Left hindlimb (tissue), 1 donor: ENCODE measurements at regions not wholly inside any gene's neighbourhood (a gene's known extent, or its start where the extent isn't known, plus 50 kb on each side); places are given as distances from the start of the nearest gene placed in this dataset.

Experiments
- DNase-seq: peaks from one replicate; pipeline ENCODE4 v3.0.0-alpha.2; 2018

- no peak for DNase-seq
These were observed 255.6 kb downstream of the PREX1 start for GRCh38 chr20:48571949-48572847.

- no peak for DNase-seq
These were observed 258.1 kb downstream of the PREX1 start for GRCh38 chr20:48569679-48570078.

GRCh38 chr20:48568520-48568919 is 259.3 kb downstream of the PREX1 start:
- no peak for DNase-seq

DNA sequence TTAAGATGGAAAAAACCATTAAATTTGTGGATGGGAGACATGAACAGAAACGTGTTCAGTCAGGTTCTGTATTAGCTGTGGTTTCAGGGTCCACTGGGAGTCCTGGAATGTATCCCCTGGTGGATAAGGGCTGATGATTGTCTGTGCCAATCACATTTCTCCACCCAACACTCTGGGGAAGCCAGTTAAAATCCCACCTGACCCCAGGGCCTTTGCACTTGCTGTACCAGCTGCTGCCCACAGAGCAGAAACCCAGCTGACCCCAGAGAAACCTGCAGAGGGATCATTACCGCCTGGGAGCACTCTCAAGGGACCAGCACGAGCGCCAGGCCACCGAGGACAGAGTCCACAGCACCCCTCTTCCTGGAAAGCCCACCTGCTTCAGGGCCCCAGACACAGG is 260.7 kb downstream of the PREX1 start:
- DNase-seq, result no peak

- DNase-seq, result no peak
These were observed 262.7 kb downstream of the PREX1 start for GRCh38 chr20:48564982-48565539.

GRCh38 chr20:48563191-48563870 is 264.5 kb downstream of the PREX1 start:
- DNase-seq, result no peak

DNA sequence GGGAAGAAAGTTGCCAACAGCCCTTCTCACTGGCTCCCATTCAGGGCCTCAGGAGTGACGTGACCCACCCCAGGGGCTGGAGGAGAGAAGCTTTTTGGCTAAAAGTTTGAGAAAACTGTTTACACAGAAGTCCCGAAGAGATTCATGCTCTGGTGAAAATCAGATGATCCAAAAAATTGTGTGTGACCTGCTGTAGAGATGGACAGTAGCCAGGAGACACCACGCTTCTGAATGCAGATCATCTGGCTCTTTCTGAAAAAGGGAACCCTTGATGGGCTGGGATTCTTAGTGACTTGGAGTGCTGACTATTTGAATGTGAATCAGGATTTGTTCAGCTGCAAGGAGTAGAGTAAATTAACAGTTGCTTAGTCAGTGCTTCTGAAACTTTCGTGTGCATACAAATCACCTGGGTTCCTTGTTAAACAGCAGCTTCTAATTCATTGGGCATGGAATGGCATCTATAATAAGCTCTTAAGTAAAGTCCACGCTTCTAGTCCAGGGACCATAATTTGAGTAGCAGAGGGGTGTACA is 265.1 kb downstream of the PREX1 start:
- DNase-seq, result no peak

GRCh38 chr20:48558906-48559305 is 268.9 kb downstream of the PREX1 start:
- DNase-seq, result no peak

- DNase-seq, result no peak
These were observed 270.4 kb downstream of the PREX1 start for GRCh38 chr20:48557380-48557779.

DNA sequence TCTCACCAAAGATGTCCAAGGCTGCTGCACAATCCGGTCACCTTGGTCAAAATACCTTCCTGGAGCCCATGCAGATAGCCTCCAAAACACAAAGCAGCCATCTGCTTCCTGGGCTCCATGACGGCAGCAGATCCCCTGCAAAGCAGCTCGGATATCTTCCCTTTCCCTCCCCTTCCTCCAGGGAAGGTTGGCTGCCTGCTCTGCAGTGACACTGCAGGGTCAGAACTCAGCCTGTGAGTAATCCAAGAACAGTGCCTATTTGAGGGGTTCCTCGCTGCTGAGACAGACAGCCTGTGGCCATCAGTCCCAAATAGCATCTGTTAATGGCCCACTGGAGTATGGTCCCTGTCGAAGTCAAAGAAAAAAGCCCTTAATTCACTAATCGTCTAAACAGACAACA is 270.8 kb downstream of the PREX1 start:
- DNase-seq, result no peak

GRCh38 chr20:48552550-48552949 is 275.2 kb downstream of the PREX1 start:
- no peak for DNase-seq

- no peak for DNase-seq
These were observed 277.0 kb downstream of the PREX1 start for GRCh38 chr20:48550814-48551213.

DNA sequence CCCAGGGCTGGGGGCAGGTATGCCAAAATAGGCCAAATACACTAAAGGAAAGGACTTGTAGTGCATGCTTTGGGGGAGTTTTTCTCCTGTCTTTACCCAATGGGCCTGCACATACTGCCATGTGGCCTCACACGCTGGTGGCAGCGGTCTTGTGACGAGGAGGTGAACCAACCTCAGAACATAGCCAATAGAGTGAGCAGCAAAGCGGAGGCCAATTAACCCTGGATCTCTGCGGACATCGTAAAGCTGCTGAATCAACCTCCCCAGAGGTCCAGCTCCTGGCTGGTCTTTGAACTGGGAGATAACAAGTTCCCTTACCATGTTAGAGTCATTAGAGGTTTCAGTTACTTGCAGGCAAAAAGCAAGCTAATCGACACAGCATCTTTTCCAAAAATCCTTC is 280.1 kb downstream of the PREX1 start:
- DNase-seq, result no peak

DNA sequence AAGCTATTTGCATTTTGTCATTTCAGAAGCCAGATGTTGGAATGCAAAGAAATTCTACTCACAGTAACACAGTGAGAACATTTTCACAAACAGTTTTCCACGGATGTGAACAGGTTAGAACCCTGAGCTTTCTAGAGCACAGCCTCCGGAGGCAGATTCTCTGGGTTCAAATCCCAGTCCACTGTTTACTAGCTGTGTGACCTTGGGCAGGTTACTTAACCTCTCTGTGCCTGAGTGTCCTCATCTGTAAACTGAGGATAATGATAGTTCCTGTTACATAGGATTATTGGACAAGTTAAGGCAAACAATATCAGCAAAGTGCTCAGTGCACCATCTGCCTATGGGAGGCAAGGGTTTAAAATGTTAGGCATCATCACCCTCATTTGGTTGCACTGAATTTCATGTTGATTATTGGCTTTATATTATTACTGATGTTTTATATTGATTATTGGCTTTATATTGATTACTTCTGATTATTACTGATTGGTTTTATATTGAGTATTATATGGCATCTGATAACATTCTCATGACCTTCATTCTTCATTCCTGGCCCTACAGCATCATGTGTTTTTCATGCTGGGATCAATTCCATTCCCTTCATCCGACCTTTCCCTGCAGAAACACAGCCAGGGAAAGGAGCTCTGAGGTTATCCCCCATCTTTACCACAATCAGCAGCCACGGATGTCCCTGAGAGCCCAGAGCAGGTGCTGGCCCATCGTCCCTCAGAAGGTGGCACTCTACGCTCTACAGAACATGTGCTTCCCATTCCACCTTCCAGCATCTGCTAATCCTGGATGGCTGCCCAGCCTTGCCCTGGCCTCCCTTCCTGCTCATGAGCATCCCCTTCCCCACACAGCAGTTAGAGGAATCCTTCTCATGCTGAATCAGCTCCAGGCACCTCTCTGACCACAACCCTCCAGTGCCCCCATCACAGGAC is 283.1 kb downstream of the PREX1 start:
- DNase-seq, result no peak

- no peak for DNase-seq
These were observed 286.2 kb downstream of the PREX1 start for GRCh38 chr20:48541581-48542071.

DNA sequence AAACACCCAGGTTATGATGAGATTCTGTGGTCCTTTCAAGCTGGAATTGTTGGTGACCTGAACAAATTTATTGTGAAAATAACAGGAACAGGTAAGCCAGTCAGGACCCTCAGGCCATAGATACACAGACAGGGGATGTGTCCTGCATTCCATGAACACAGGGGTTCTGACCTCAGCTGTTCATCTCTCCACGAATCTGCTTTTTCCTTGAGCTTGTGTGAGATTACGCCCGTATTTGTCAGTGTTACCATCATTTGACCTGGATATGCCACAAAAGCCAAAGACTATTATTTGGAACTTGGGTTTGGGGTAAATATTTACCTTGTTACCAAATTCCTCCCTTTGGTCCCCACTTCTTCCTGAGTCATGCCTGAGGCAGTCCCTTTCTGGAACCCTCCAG is 288.9 kb downstream of the PREX1 start:
- DNase-seq, result no peak

DNA sequence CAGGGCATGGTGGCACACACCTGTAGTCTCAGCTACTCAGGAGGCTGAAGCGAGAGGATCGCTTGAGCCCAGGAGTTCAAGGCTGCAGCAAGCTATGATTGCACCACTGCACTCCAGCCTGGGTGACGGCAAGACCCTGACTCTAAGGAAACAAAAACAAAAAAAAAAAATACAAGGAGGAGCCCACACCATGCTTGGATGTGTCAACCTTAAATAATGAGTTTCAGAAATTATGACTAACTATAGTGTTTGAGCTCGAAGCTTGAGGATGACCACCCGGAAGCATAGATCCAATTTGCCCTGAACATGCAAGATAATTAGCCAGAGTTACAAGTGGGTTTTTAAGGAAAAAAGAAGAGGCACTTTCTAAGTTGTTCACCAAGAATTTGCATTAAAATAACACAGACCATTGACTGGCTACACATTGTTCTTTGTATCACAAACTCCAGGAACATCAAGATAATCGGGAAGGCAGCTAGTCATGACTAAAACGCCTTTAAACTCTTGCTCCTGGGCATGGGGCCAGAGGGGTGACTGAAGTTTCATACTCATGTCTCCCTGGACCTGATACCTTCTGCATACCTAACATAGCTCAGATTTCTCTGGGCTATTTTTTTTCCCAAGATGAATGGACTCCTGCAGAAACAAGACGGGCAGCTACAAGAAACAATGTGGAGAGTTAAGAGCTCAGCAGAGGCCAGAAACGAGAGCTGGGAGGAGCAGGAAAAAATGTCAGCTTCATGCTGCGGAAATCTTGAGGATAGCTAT is 289.6 kb downstream of the PREX1 start:
- no peak for DNase-seq

DNA sequence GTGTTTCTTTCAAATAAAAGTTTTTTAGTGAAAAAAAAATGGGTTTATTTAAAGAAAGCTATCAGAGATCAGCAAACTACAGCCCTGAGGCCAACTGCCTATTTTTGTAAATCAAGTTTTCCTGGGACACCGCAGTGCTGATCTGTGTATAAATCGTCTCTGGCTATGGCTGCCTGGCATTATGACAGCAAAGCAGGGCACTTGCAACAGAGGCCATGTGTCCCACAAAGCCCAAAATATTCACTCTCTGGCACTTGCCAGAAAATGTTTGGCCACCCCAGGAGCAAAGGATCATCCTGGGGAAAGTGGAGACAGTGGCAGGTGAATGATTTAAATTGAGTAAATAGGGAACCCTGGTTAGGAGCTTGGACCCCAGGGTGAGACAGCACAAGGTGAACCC is 291.6 kb downstream of the PREX1 start:
- no peak for DNase-seq

GRCh38 chr20:48535556-48535955 is 292.2 kb downstream of the PREX1 start:
- no peak for DNase-seq

GRCh38 chr20:48532028-48532427 is 295.8 kb downstream of the PREX1 start:
- no peak for DNase-seq

DNA sequence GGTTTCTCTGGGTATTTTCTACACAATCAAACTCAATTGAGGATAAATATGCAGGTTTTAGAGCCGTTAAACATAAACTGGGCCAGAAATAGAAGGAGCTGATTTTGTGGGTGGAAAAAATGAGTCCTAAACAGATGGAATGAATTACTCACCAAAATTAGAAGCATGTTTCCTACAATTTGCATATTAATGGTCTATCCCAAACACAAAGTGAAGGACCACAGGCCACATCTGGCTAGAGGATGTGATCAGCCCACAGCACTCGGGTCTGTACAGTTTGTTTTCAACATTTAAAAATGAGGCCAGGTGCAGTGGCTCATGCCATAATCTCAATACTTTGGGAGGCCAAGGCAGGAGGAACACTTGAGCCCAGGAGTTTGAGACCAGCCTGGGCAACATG is 296.3 kb downstream of the PREX1 start:
- DNase-seq, result no peak

DNA sequence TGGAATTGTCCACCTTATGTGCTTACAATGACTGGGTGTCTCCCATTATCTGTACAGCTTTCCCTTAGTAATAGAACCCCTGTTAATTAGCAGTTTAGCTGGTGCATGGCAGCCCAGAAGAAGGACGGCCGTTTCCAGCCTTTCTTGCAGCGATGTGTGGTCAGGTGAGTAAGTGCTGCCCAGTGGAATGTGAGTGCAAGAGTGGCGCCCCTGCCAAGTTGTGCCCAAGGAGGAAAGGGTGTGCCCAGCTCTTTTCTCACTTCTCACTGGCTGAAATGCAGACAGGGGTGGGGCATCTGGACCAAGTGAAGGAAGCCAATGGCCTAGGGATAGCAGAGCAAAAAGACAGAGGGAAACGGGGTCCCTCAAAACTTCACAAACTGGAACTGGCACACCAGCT is 296.8 kb downstream of the PREX1 start:
- DNase-seq, result no peak
